ENCODE measurements at regions not wholly inside any gene's neighbourhood (a gene's known extent, or its start where the extent isn't known, plus 50 kb on each side); places are given as distances from the start of the nearest gene placed in this dataset.

- BruUV-seq (replicated peaks), result no TSS peak
- Histone ChIP-seq H2AFZ (ENCODE audit: control insufficient read depth, low read depth, low read length) (no peak overlapping the region), H3K9me3 (replicated peaks; ENCODE audit: control insufficient read depth, insufficient read depth, low read length) (no peaks in the 10 kb centered on the region), H3K79me2 (ENCODE audit: control insufficient read depth, insufficient read depth, low read length) (no peaks in the 10 kb centered on the region), H3K27me3 (replicated peaks in 1 of 2; ENCODE audit: control insufficient read depth in 2 of 2, insufficient read depth in 2 of 2, low read length in 1 of 2) (no peaks in the 10 kb centered on the region), H4K20me1 (ENCODE audit: control insufficient read depth, insufficient read depth) (no peaks in the 10 kb centered on the region), H3K27ac (ENCODE audit: control insufficient read depth, insufficient read depth) (no peak overlapping the region), H3K36me3 (ENCODE audit: control insufficient read depth in 2 of 2, insufficient read depth in 2 of 2, low read length in 1 of 2) (no peaks in the 10 kb centered on the region), H3K4me1 (ENCODE audit: control insufficient read depth, insufficient read depth, low read length) (no peaks in the 10 kb centered on the region), H3K4me2 (ENCODE audit: control insufficient read depth, insufficient read depth) (no peak overlapping the region), H3K4me3 (no peak overlapping the region), H3K9ac (ENCODE audit: control insufficient read depth, insufficient read depth, low read length) (no peak overlapping the region)
- intact Hi-C loops (cut with micrococcal nuclease; ENCODE audit: unreplicated experiment), result no loop called here
- ChIA-PET SMC1A (ENCODE audit: uncharacterized antibody, unreplicated experiment) (no interaction called here), RAD21 (ENCODE audit: unreplicated experiment) (no interaction called here), CTCF (no interaction called here), POLR2A (no interaction called here)
- DNase-seq (ENCODE audit: low read depth, low spot score) (no peak), ATAC-seq (no peak), FAIRE-seq (no peak)
- no peak for TF ChIP-seq PML (IDR thresholded peaks at IDR 0.05; ENCODE audit: low read length)
- TF ChIP-seq CREM (IDR thresholded peaks at IDR 0.05; ENCODE audit: low read depth), result no peak
- TF ChIP-seq NFYB (IDR thresholded peaks at IDR 0.05; ENCODE audit: insufficient read depth, low read depth, low read length), result no peak
- no peak for TF ChIP-seq PAX5 (IDR thresholded peaks at IDR 0.05; ENCODE audit: borderline replicate concordance, low read depth, low read length)
- TF ChIP-seq SPI1 (IDR thresholded peaks at IDR 0.05; ENCODE audit: borderline replicate concordance, insufficient read depth, low read depth, low read length), result no peak
- 0% methylated on average over 1 of the region's 1 CpG for WGBS (ENCODE audit: insufficient coverage, insufficient replicate concordance, low lambda C conversion rate, missing lambda C conversion rate)
- in situ Hi-C loops (cut with MboI), result no loop called here
Measured at GRCh38 chr12:63042646-63043045, 107.7 kb upstream of the PPM1H start.

DNA sequence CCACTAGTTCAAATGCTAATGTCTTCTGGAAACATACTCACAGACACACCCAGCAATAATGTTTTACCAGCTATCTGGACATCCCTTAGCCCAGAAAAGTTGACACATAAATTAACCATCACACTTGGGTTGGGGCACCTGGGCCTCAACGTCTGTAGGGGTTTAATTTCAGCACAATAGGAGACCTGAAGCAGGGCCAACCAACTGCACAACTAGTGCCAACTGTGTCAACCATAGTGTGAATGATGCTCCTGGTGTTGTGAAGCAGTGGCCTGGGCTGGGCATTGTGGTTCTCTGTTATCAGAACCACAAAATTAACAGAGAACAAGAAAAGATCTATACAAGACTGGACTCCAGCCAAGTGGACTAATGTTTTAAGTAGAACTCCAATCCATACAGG, 106.7 kb upstream of the PPM1H start:
- Histone ChIP-seq H3K9me3 (replicated peaks; ENCODE audit: control insufficient read depth, insufficient read depth, low read length) (no peaks in the 10 kb centered on the region), H3K27me3 (replicated peaks in 1 of 2; ENCODE audit: control insufficient read depth in 2 of 2, insufficient read depth in 2 of 2, low read length in 1 of 2) (no peaks in the 10 kb centered on the region), H3K9ac (ENCODE audit: control insufficient read depth, insufficient read depth, low read length) (no peak overlapping the region), H4K20me1 (ENCODE audit: control insufficient read depth, insufficient read depth) (no peaks in the 10 kb centered on the region), H3K36me3 (ENCODE audit: control insufficient read depth in 2 of 2, insufficient read depth in 2 of 2, low read length in 1 of 2) (no peaks in the 10 kb centered on the region), H3K4me3 (no peak overlapping the region), H3K4me2 (ENCODE audit: control insufficient read depth, insufficient read depth) (no peak overlapping the region), H3K4me1 (ENCODE audit: control insufficient read depth, insufficient read depth, low read length) (no peaks in the 10 kb centered on the region), H3K79me2 (ENCODE audit: control insufficient read depth, insufficient read depth, low read length) (no peaks in the 10 kb centered on the region), H2AFZ (ENCODE audit: control insufficient read depth, low read depth, low read length) (no peak overlapping the region), H3K27ac (ENCODE audit: control insufficient read depth, insufficient read depth) (no peak overlapping the region)
- FAIRE-seq (no peak), DNase-seq (ENCODE audit: low read depth, low spot score) (no peak), ATAC-seq (no peak)
- CTCF ChIA-PET, result interaction anchor here (1.1 kb wide), 1 partner anchor 23 kb away, joined by 3 read pairs; no protein-coding TSS in a partner anchor
- in situ Hi-C loops (cut with MboI), result no loop called here
- RAD21 ChIA-PET (ENCODE audit: unreplicated experiment), result no interaction called here
- SMC1A ChIA-PET (ENCODE audit: uncharacterized antibody, unreplicated experiment), result no interaction called here
- intact Hi-C loops (cut with micrococcal nuclease; ENCODE audit: unreplicated experiment), result no loop called here
- POLR2A ChIA-PET, result no interaction called here
- 0% methylated on average over 1 of the region's 1 CpG for WGBS (ENCODE audit: insufficient coverage, insufficient replicate concordance, low lambda C conversion rate, missing lambda C conversion rate)
- BruUV-seq (replicated peaks), result no TSS peak
- TF ChIP-seq, protein P1, sequence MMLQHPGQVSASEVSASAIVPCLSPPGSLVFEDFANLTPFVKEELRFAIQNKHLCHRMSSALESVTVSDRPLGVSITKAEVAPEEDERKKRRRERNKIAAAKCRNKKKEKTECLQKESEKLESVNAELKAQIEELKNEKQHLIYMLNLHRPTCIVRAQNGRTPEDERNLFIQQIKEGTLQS (IDR thresholded peaks at IDR 0.05; ENCODE audit: borderline replicate concordance, extremely low read depth, low read depth, low read length), result no peak
- TF ChIP-seq SMC3 (IDR thresholded peaks at IDR 0.05; ENCODE audit: borderline replicate concordance, low read length) (no peak), ASH2L (IDR thresholded peaks at IDR 0.05; ENCODE audit: borderline replicate concordance, low read depth) (no peak), MTA2 (IDR thresholded peaks at IDR 0.05; ENCODE audit: low read depth) (no peak), SRF (IDR thresholded peaks at IDR 0.05; ENCODE audit: low read depth in 2 of 2, low read length in 2 of 2) (no peak), ZNF217 (IDR thresholded peaks at IDR 0.05) (no peak), ZNF24 (IDR thresholded peaks at IDR 0.05) (no peak), SMAD1 (IDR thresholded peaks at IDR 0.05; ENCODE audit: low read depth, partially characterized antibody) (no peak), STAT3 (IDR thresholded peaks at IDR 0.05; ENCODE audit: low read depth, low read length) (no peak), BRCA1 (IDR thresholded peaks at IDR 0.05; ENCODE audit: low read depth, low read length) (no peak), MAX (IDR thresholded peaks at IDR 0.05; ENCODE audit: low read depth, low read length) (no peak), CBX5 (IDR thresholded peaks at IDR 0.05; ENCODE audit: low read depth) (no peak)
